MV-4-11 (cell line): ENCODE measurements at regions not wholly inside any gene's neighbourhood (a gene's known extent, or its start where the extent isn't known, plus 50 kb on each side); places are given as distances from the start of the nearest gene placed in this dataset.
A peak's percentile ranks its signal among the peaks of the same experiment; 100 is the strongest.
"Not testable (repeated sequence)": the region's sequence is repeated elsewhere in the genome, so short reads cannot be mapped to it uniquely, and the experiment has no call there.

Experiments
- DNase-seq: peaks from one replicate; lab custom pipeline; 2025; lab: John Stamatoyannopoulos, UW

- peak; percentile 63 for DNase-seq
Observed at GRCh38 chrX:121649417-121649816, 602.0 kb downstream of the GLUD2 start.

GRCh38 chrX:121655276-121655675 lies 607.9 kb downstream of the GLUD2 start:
- DNase-seq = no peak

GRCh38 chrX:121666171-121666570 lies 618.8 kb downstream of the GLUD2 start:
- peak; percentile 72 for DNase-seq

GRCh38 chrX:121671649-121672048 lies 624.2 kb downstream of the GLUD2 start:
- peak; percentile 91 for DNase-seq

GRCh38 chrX:121709236-121709635 lies 661.8 kb downstream of the GLUD2 start:
- not testable (repeated sequence) for DNase-seq

GRCh38 chrX:121733514-121733913 lies 686.1 kb downstream of the GLUD2 start:
- no peak for DNase-seq

GRCh38 chrX:121746105-121746504 lies 698.7 kb downstream of the GLUD2 start:
- no peak for DNase-seq

GRCh38 chrX:121753602-121754001 lies 706.2 kb downstream of the GLUD2 start:
- not testable (repeated sequence) for DNase-seq

GRCh38 chrX:121754301-121754700 lies 706.9 kb downstream of the GLUD2 start:
- DNase-seq = no peak

GRCh38 chrX:121755541-121755940 lies 708.1 kb downstream of the GLUD2 start:
- DNase-seq = peak; percentile 86

- DNase-seq = no peak
Observed at GRCh38 chrX:121761845-121762244, 714.4 kb downstream of the GLUD2 start.

- no peak for DNase-seq
Observed at GRCh38 chrX:121763671-121764070, 716.3 kb downstream of the GLUD2 start.

- not testable (repeated sequence) for DNase-seq
Observed at GRCh38 chrX:121768210-121768609, 720.8 kb downstream of the GLUD2 start.

- no peak for DNase-seq
Observed at GRCh38 chrX:121781991-121782390, 734.6 kb downstream of the GLUD2 start.

GRCh38 chrX:121782544-121782943 lies 735.1 kb downstream of the GLUD2 start:
- no peak for DNase-seq

- DNase-seq = peak; percentile 60
Observed at GRCh38 chrX:121782976-121783375, 735.6 kb downstream of the GLUD2 start.

- DNase-seq = peak; percentile 0
Observed at GRCh38 chrX:121802881-121803412, 755.5 kb downstream of the GLUD2 start.

- DNase-seq = no peak
Observed at GRCh38 chrX:121823406-121823805, 776.0 kb downstream of the GLUD2 start.

- no peak for DNase-seq
Observed at GRCh38 chrX:121831601-121832000, 784.2 kb downstream of the GLUD2 start.

- DNase-seq = no peak
Observed at GRCh38 chrX:121832446-121832845, 785.0 kb downstream of the GLUD2 start.

- DNase-seq = no peak
Observed at GRCh38 chrX:121836000-121836399, 788.6 kb downstream of the GLUD2 start.

- DNase-seq = no peak
Observed at GRCh38 chrX:121851033-121851432, 803.6 kb downstream of the GLUD2 start.

- no peak for DNase-seq
Observed at GRCh38 chrX:121853762-121854613, 806.6 kb downstream of the GLUD2 start.

- DNase-seq = no peak
Observed at GRCh38 chrX:121854614-121854911, 807.2 kb downstream of the GLUD2 start.
